ENCODE measurements at regions not wholly inside any gene's neighbourhood (a gene's known extent, or its start where the extent isn't known, plus 50 kb on each side); places are given as distances from the start of the nearest gene placed in this dataset.

- no peak for TF ChIP-seq EZH2phosphoT487 (IDR thresholded peaks at IDR 0.05; ENCODE audit: low read depth)
- TF ChIP-seq, protein P1, sequence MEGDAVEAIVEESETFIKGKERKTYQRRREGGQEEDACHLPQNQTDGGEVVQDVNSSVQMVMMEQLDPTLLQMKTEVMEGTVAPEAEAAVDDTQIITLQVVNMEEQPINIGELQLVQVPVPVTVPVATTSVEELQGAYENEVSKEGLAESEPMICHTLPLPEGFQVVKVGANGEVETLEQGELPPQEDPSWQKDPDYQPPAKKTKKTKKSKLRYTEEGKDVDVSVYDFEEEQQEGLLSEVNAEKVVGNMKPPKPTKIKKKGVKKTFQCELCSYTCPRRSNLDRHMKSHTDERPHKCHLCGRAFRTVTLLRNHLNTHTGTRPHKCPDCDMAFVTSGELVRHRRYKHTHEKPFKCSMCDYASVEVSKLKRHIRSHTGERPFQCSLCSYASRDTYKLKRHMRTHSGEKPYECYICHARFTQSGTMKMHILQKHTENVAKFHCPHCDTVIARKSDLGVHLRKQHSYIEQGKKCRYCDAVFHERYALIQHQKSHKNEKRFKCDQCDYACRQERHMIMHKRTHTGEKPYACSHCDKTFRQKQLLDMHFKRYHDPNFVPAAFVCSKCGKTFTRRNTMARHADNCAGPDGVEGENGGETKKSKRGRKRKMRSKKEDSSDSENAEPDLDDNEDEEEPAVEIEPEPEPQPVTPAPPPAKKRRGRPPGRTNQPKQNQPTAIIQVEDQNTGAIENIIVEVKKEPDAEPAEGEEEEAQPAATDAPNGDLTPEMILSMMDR (IDR thresholded peaks at IDR 0.05; ENCODE audit: low read depth, low read length) = no peak
Measured at GRCh38 chr6:62978920-62979319, 232.3 kb upstream of the FKBP1C start.

Measured in OCI-LY3 (cell line).